Kidney (tissue), 13 donors: ENCODE measurements at regions not wholly inside any gene's neighbourhood (a gene's known extent, or its start where the extent isn't known, plus 50 kb on each side); places are given as distances from the start of the nearest gene placed in this dataset.

Experiments
- DNase-seq, 5 donors: peaks; one replicate each; pipeline ENCODE4 v3.0.0-alpha.2; 2013 to 2020
- FAIRE-seq: peaks from 2 replicates; lab custom pipeline; 2012; peaks lifted over from hg19 to GRCh38; lab: Jason Lieb, UNC
- H3K27ac ChIP-seq, 2 donors: one replicate each; pipeline ENCODE4 v1.7.0; 2013; ENCODE audit warnings: low read depth in 2 of 2, low read length in 2 of 2, inconsistent platforms in 1 of 2
- H3K27me3 ChIP-seq: one replicate; pipeline ENCODE4 v1.7.1; 2013; ENCODE audit warnings: low read length, inconsistent platforms; ENCODE audit not compliant: control insufficient read depth, insufficient read depth
- H3K36me3 ChIP-seq, 3 donors: one replicate each; pipeline versions ENCODE4 v1.7.0 to v1.7.1; 2013; ENCODE audit warnings: low read length in 3 of 3, control low read depth in 1 of 3, inconsistent platforms in 1 of 3; ENCODE audit not compliant: insufficient read depth in 3 of 3, control insufficient read depth in 2 of 3
- H3K4me1 ChIP-seq, 3 donors: one replicate each; pipeline versions ENCODE4 v1.7.0 to v1.7.1; 2013; ENCODE audit warnings: low read length in 3 of 3, inconsistent platforms in 1 of 3, low read depth in 1 of 3; ENCODE audit not compliant: control insufficient read depth in 2 of 3, insufficient read depth in 2 of 3
- H3K4me3 ChIP-seq, 3 donors: one replicate each; pipeline versions ENCODE4 v1.7.0 to v1.8.1; 2013; ENCODE audit warnings: low read length in 3 of 3, control low read depth in 1 of 3, inconsistent platforms in 1 of 3
- H3K9ac ChIP-seq, 3 donors: one replicate each; pipeline versions ENCODE4 v1.7.0 to v1.7.1; 2013; ENCODE audit warnings: low read length in 3 of 3, control low read depth in 1 of 3, inconsistent platforms in 1 of 3
- H3K9me3 ChIP-seq, 3 donors: one replicate each; pipeline versions ENCODE4 v1.7.0 to v1.7.1; 2013; ENCODE audit warnings: low read length in 3 of 3, control low read depth in 1 of 3, inconsistent platforms in 1 of 3; ENCODE audit not compliant: control insufficient read depth in 2 of 3, insufficient read depth in 1 of 3
- intact Hi-C: fragments of 100-400 bp; cut with DNase I; formaldehyde crosslinking; loops from one replicate; pipeline ENCODE4 v1.11.1; 2022
- TF ChIP-seq, protein P1 (sequence below): IDR thresholded peaks from 3 replicates; pipeline ENCODE4 v1.5.1; 2012; ENCODE audit warnings: mild to moderate bottlenecking, moderate library complexity, borderline replicate concordance; ENCODE audit not compliant: insufficient read depth; ENCODE audit errors: extremely low read depth
- donor health status: control.
- donor health status: control.
- donor health status: control.
- donor health status: control.
- donor health status: control.
- donor health status: DM: yes; HTN: yes; CAD: no.
- donor health status: Normal renal cell carcinoma (clear cell type).

- FAIRE-seq (no peak), DNase-seq (no peak)
- Histone ChIP-seq H3K4me1 (peaks cover 0 to 3% (median 0%) of the 10 kb centered on the region in 3 donors), H3K4me3 (no peak overlapping the region), H3K27ac (no peak overlapping the region), H3K36me3 (no peaks in the 10 kb centered on the region), H3K9ac (no peak overlapping the region), H3K9me3 (no peaks in the 10 kb centered on the region), H3K27me3 (no peaks in the 10 kb centered on the region)
- intact Hi-C loops, result no loop called here
- TF ChIP-seq, protein P1, sequence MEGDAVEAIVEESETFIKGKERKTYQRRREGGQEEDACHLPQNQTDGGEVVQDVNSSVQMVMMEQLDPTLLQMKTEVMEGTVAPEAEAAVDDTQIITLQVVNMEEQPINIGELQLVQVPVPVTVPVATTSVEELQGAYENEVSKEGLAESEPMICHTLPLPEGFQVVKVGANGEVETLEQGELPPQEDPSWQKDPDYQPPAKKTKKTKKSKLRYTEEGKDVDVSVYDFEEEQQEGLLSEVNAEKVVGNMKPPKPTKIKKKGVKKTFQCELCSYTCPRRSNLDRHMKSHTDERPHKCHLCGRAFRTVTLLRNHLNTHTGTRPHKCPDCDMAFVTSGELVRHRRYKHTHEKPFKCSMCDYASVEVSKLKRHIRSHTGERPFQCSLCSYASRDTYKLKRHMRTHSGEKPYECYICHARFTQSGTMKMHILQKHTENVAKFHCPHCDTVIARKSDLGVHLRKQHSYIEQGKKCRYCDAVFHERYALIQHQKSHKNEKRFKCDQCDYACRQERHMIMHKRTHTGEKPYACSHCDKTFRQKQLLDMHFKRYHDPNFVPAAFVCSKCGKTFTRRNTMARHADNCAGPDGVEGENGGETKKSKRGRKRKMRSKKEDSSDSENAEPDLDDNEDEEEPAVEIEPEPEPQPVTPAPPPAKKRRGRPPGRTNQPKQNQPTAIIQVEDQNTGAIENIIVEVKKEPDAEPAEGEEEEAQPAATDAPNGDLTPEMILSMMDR, result no peak
These were observed 188.6 kb downstream of the SHQ1 start for GRCh38 chr3:72659596-72659995.

- intact Hi-C loops, result no loop called here
- Histone ChIP-seq H3K36me3 (no peaks in the 10 kb centered on the region), H3K27me3 (no peaks in the 10 kb centered on the region), H3K27ac (no peak overlapping the region), H3K9me3 (no peaks in the 10 kb centered on the region), H3K4me3 (no peak overlapping the region), H3K9ac (no peak overlapping the region), H3K4me1 (peaks cover 0 to 3% (median 0%) of the 10 kb centered on the region in 3 donors)
- FAIRE-seq (no peak), DNase-seq (no peak)
- TF ChIP-seq, protein P1, result no peak
These were observed 189.1 kb downstream of the SHQ1 start for GRCh38 chr3:72659188-72659587.

DNA sequence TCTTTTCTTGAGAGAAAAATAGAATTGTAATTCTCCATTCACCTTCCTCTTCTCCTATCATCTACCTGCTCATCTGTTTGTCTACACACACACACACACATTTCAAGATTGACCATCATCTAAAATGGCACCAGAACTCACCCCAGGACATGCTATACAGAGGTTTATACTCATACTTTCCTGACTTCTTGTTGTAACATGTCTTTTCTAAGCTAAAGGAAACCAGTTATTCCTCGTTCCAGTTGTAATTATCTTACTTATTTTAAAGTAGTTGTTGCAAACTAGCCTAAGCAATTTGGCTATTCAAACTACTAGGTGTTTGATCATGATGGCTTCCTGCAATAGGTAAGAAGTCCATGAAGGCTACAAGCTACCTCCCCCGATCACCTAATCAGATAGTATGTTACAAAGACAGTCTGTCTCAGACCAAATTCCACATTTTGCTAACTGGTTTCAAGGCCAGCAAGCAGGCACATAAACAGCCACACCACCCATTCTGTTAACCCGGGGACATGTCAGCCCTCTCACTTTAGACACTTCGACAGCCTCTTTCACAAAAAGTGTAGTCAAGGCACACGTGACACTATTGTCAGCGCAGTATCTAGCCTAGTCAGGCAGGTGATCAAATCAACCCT, 189.7 kb downstream of the SHQ1 start:
- H3K4me3 ChIP-seq, result no peak overlapping the region
- intact Hi-C loops, result no loop called here
- H3K27ac ChIP-seq, result no peak overlapping the region
- no peak overlapping the region for H3K9ac ChIP-seq
- no peaks in the 10 kb centered on the region for H3K27me3 ChIP-seq
- FAIRE-seq, result no peak
- no peaks in the 10 kb centered on the region for H3K9me3 ChIP-seq
- no peak for DNase-seq
- peaks cover 0 to 3% (median 0%) of the 10 kb centered on the region in 3 donors for H3K4me1 ChIP-seq
- no peaks in the 10 kb centered on the region for H3K36me3 ChIP-seq
- TF ChIP-seq, protein P1, result no peak

DNA sequence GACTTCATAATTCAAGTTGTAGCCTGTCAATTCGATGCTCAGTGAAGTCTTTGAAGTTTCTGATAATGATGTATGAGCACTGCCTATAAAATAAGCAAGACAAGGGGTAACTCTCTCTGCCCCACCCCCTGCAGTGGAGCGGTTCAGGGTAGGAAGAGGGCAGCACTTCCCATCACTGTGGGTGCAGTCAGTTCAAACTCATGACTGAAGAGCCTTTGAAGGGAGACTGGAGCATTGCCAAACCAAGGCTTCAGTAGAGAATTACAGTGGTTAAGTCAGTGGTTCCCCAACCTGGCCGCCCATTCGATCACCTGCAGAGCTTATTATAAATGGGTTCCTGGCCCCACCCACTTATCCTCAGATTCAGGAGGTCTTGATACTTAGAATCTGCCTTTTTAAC, 190.6 kb downstream of the SHQ1 start:
- Histone ChIP-seq H3K27ac (no peak overlapping the region), H3K4me1 (peaks cover 0 to 3% (median 0%) of the 10 kb centered on the region in 3 donors), H3K9me3 (no peaks in the 10 kb centered on the region), H3K9ac (no peak overlapping the region), H3K4me3 (no peak overlapping the region), H3K27me3 (no peaks in the 10 kb centered on the region), H3K36me3 (no peaks in the 10 kb centered on the region)
- TF ChIP-seq, protein P1, result no peak
- DNase-seq (no peak), FAIRE-seq (no peak)
- intact Hi-C loops, result no loop called here
